Fibroblast of the conjunctiva (primary cell): ENCODE measurements at regions not wholly inside any gene's neighbourhood (a gene's known extent, or its start where the extent isn't known, plus 50 kb on each side); places are given as distances from the start of the nearest gene placed in this dataset.
A peak's percentile ranks its signal among the peaks of the same experiment; 100 is the strongest.
"Not testable (repeated sequence)": the region's sequence is repeated elsewhere in the genome, so short reads cannot be mapped to it uniquely, and the experiment has no call there.

Source experiments
- DNase-seq: peaks from one replicate; pipeline ENCODE4 v3.0.0-alpha.2; 2010; ENCODE audit warnings: low read depth

- no peak for DNase-seq
Measured at GRCh38 chr2:49677227-49677626, 522.9 kb upstream of the FSHR start.

- DNase-seq: no peak
Measured at GRCh38 chr2:49664827-49665226, 510.5 kb upstream of the FSHR start.

- no peak for DNase-seq
Measured at GRCh38 chr2:49661809-49662208, 507.5 kb upstream of the FSHR start.

- DNase-seq: no peak
Measured at GRCh38 chr2:49656853-49657252, 502.5 kb upstream of the FSHR start.

- DNase-seq: no peak
Measured at GRCh38 chr2:49643149-49643548, 488.8 kb upstream of the FSHR start.

GRCh38 chr2:49640630-49641029 lies 486.3 kb upstream of the FSHR start:
- DNase-seq: no peak

GRCh38 chr2:49621016-49621415 lies 466.7 kb upstream of the FSHR start:
- no peak for DNase-seq

- DNase-seq: no peak
Measured at GRCh38 chr2:49619804-49620203, 465.5 kb upstream of the FSHR start.

GRCh38 chr2:49618491-49618890 lies 464.2 kb upstream of the FSHR start:
- no peak for DNase-seq

- peak; percentile 2 for DNase-seq
Measured at GRCh38 chr2:49616800-49617199, 462.5 kb upstream of the FSHR start.

GRCh38 chr2:49611796-49612195 lies 457.5 kb upstream of the FSHR start:
- DNase-seq: not testable (repeated sequence)

- DNase-seq: no peak
Measured at GRCh38 chr2:49600524-49600923, 446.2 kb upstream of the FSHR start.

GRCh38 chr2:49598231-49598630 lies 443.9 kb upstream of the FSHR start:
- DNase-seq: no peak

GRCh38 chr2:49585921-49586320 lies 431.6 kb upstream of the FSHR start:
- no peak for DNase-seq

GRCh38 chr2:49582946-49583345 lies 428.6 kb upstream of the FSHR start:
- no peak for DNase-seq

- DNase-seq: no peak
Measured at GRCh38 chr2:49577041-49577440, 422.7 kb upstream of the FSHR start.

- DNase-seq: no peak
Measured at GRCh38 chr2:49569176-49569575, 414.9 kb upstream of the FSHR start.

- no peak for DNase-seq
Measured at GRCh38 chr2:49567811-49568600, 413.7 kb upstream of the FSHR start.

GRCh38 chr2:49567021-49567420 lies 412.7 kb upstream of the FSHR start:
- DNase-seq: no peak

GRCh38 chr2:49553658-49554057 lies 399.3 kb upstream of the FSHR start:
- no peak for DNase-seq

- no peak for DNase-seq
Measured at GRCh38 chr2:49532702-49533101, 378.4 kb upstream of the FSHR start.

- no peak for DNase-seq
Measured at GRCh38 chr2:49515996-49516782, 361.9 kb upstream of the FSHR start.

- DNase-seq: no peak
Measured at GRCh38 chr2:49514201-49514600, 359.9 kb upstream of the FSHR start.

- DNase-seq: no peak
Measured at GRCh38 chr2:49490710-49491109, 336.4 kb upstream of the FSHR start.
